ENCODE measurements at regions not wholly inside any gene's neighbourhood (a gene's known extent, or its start where the extent isn't known, plus 50 kb on each side); places are given as distances from the start of the nearest gene placed in this dataset.
"Not testable (repeated sequence)": the region's sequence is repeated elsewhere in the genome, so short reads cannot be mapped to it uniquely, and the experiment has no call there.

GRCh38 chr5:63008195-63008594 lies 429.6 kb downstream of the LRRC70 start (continued):
- TF ChIP-seq IRF5 (IDR thresholded peaks at IDR 0.05; ENCODE audit: borderline replicate concordance) (no peak), RB1 (IDR thresholded peaks at IDR 0.05; ENCODE audit: borderline replicate concordance) (no peak), SUPT20H (IDR thresholded peaks at IDR 0.05; ENCODE audit: borderline replicate concordance, control insufficient read depth, low read depth, low read length) (no peak), IKZF2 (IDR thresholded peaks at IDR 0.05) (no peak), MXI1 (IDR thresholded peaks at IDR 0.05; ENCODE audit: low read depth, low read length) (no peak), NRF1 (conservative IDR thresholded peaks at IDR 0.05; ENCODE audit: low read depth, low read length) (no peak), SREBF1 (IDR thresholded peaks at IDR 0.05; ENCODE audit: low read length) (no peak), HDGF (IDR thresholded peaks at IDR 0.05) (no peak), ETV6 (conservative IDR thresholded peaks at IDR 0.05 in 1 of 2, IDR thresholded peaks at IDR 0.05 in 1 of 2; ENCODE audit: borderline replicate concordance in 1 of 2, low read depth in 1 of 2) (no peak)

GRCh38 chr5:62994842-62995241 lies 416.2 kb downstream of the LRRC70 start:
- in situ Hi-C loops (cut with MboI); H3K27ac ChIP-seq (ENCODE audit: control insufficient read depth, insufficient read depth); H4K20me1 ChIP-seq (ENCODE audit: control insufficient read depth, insufficient read depth); DNase-seq (ENCODE audit: low read depth, low spot score); ATAC-seq; H3K27me3 ChIP-seq (replicated peaks in 1 of 2; ENCODE audit: control insufficient read depth in 2 of 2, insufficient read depth in 2 of 2, low read length in 1 of 2); CTCF ChIA-PET; FAIRE-seq; intact Hi-C loops (cut with micrococcal nuclease; ENCODE audit: unreplicated experiment); H3K36me3 ChIP-seq (ENCODE audit: control insufficient read depth in 2 of 2, insufficient read depth in 2 of 2, low read length in 1 of 2); H3K4me1 ChIP-seq (ENCODE audit: control insufficient read depth, insufficient read depth, low read length); H3K9ac ChIP-seq (ENCODE audit: control insufficient read depth, insufficient read depth, low read length); H3K9me3 ChIP-seq (replicated peaks; ENCODE audit: control insufficient read depth, insufficient read depth, low read length); POLR2A ChIA-PET; BruUV-seq (replicated peaks); SMC1A ChIA-PET (ENCODE audit: uncharacterized antibody, unreplicated experiment); H3K4me2 ChIP-seq (ENCODE audit: control insufficient read depth, insufficient read depth); RAD21 ChIA-PET (ENCODE audit: unreplicated experiment); H3K4me3 ChIP-seq; H2AFZ ChIP-seq (ENCODE audit: control insufficient read depth, low read depth, low read length); H3K79me2 ChIP-seq (ENCODE audit: control insufficient read depth, insufficient read depth, low read length): not testable (repeated sequence)
- WGBS (ENCODE audit: insufficient coverage, insufficient replicate concordance, low lambda C conversion rate, missing lambda C conversion rate) = 0% methylated on average over 1 of the region's 1 CpG

Data from GM12878 (cell line).